ENCODE measurements at regions not wholly inside any gene's neighbourhood (a gene's known extent, or its start where the extent isn't known, plus 50 kb on each side); places are given as distances from the start of the nearest gene placed in this dataset.

- Histone ChIP-seq H3K4me3 (no peak overlapping the region), H3K27ac (no peak overlapping the region), H3K9me3 (no peaks in the 10 kb centered on the region), H3K27me3 (no peaks in the 10 kb centered on the region), H3K4me1 (no peaks in the 10 kb centered on the region), H3K36me3 (no peaks in the 10 kb centered on the region)
- no peak for DNase-seq (ENCODE audit: low spot score in 2 of 2)
- TF ChIP-seq POLR2A (IDR thresholded peaks at IDR 0.05) (no peak), POLR2AphosphoS5 (IDR thresholded peaks at IDR 0.05) (no peak), CTCF (IDR thresholded peaks at IDR 0.05) (no peak)
- intact Hi-C loops (cut with DNase I; ENCODE audit: low total_unique reads), result no loop called here
These were observed 420.5 kb upstream of the CNTNAP2 start for GRCh38 chr7:145696071-145696470.

- DNase-seq (ENCODE audit: low spot score in 2 of 2), result no peak
- intact Hi-C loops (cut with DNase I; ENCODE audit: low total_unique reads), result no loop called here
- Histone ChIP-seq H3K36me3 (no peaks in the 10 kb centered on the region), H3K9me3 (peaks cover 0 to 6% of the 10 kb centered on the region in 2 donors), H3K27ac (no peak overlapping the region), H3K4me1 (no peaks in the 10 kb centered on the region), H3K27me3 (no peaks in the 10 kb centered on the region), H3K4me3 (no peak overlapping the region)
- TF ChIP-seq POLR2A (IDR thresholded peaks at IDR 0.05), result no peak
- TF ChIP-seq POLR2AphosphoS5 (IDR thresholded peaks at IDR 0.05), result no peak
- no peak for TF ChIP-seq CTCF (IDR thresholded peaks at IDR 0.05)
These were observed 424.2 kb upstream of the CNTNAP2 start for GRCh38 chr7:145692237-145692950.

- TF ChIP-seq CTCF (IDR thresholded peaks at IDR 0.05) (no peak), POLR2A (IDR thresholded peaks at IDR 0.05) (no peak), POLR2AphosphoS5 (IDR thresholded peaks at IDR 0.05) (no peak)
- no peaks in the 10 kb centered on the region for H3K4me1 ChIP-seq
These were observed 425.2 kb upstream of the CNTNAP2 start for GRCh38 chr7:145691377-145691914.

GRCh38 chr7:145681646-145682045 lies 435.0 kb upstream of the CNTNAP2 start:
- no peak for TF ChIP-seq POLR2A (IDR thresholded peaks at IDR 0.05)
- no peak for TF ChIP-seq POLR2AphosphoS5 (IDR thresholded peaks at IDR 0.05)
- no peak for TF ChIP-seq CTCF (IDR thresholded peaks at IDR 0.05)
- no peak for DNase-seq (ENCODE audit: low spot score in 2 of 2)
- H3K4me1 ChIP-seq, result no peaks in the 10 kb centered on the region
- no peak overlapping the region for H3K4me3 ChIP-seq
- no peaks in the 10 kb centered on the region for H3K36me3 ChIP-seq
- no peak overlapping the region for H3K27ac ChIP-seq
- intact Hi-C loops (cut with DNase I; ENCODE audit: low total_unique reads), result no loop called here
- H3K27me3 ChIP-seq, result no peaks in the 10 kb centered on the region
- no peaks in the 10 kb centered on the region for H3K9me3 ChIP-seq

More at GRCh38 chr7:145691377-145691914, 425.2 kb upstream of the CNTNAP2 start:
- H3K4me3 ChIP-seq, result no peak overlapping the region
- no peak for DNase-seq (ENCODE audit: low spot score in 2 of 2)
- intact Hi-C loops (cut with DNase I; ENCODE audit: low total_unique reads), result no loop called here
- H3K27me3 ChIP-seq, result no peaks in the 10 kb centered on the region
- peaks cover 0 to 9% of the 10 kb centered on the region in 2 donors for H3K9me3 ChIP-seq
- no peak overlapping the region for H3K27ac ChIP-seq
- H3K36me3 ChIP-seq, result no peaks in the 10 kb centered on the region

- Histone ChIP-seq H3K9me3 (no peaks in the 10 kb centered on the region), H3K4me1 (no peaks in the 10 kb centered on the region), H3K27me3 (no peaks in the 10 kb centered on the region), H3K27ac (no peak overlapping the region), H3K36me3 (no peaks in the 10 kb centered on the region), H3K4me3 (no peak overlapping the region)
- DNase-seq (ENCODE audit: low spot score in 2 of 2), result no peak
- TF ChIP-seq POLR2AphosphoS5 (IDR thresholded peaks at IDR 0.05), result no peak
- TF ChIP-seq CTCF (IDR thresholded peaks at IDR 0.05), result no peak
- no peak for TF ChIP-seq POLR2A (IDR thresholded peaks at IDR 0.05)
- intact Hi-C loops (cut with DNase I; ENCODE audit: low total_unique reads), result no loop called here
These were observed 435.4 kb upstream of the CNTNAP2 start for GRCh38 chr7:145681159-145681558.

Measured in breast epithelium (tissue), 4 donors.